Kidney tubule cell (primary cell): ENCODE measurements at regions not wholly inside any gene's neighbourhood (a gene's known extent, or its start where the extent isn't known, plus 50 kb on each side); places are given as distances from the start of the nearest gene placed in this dataset.
"Not testable (repeated sequence)": the region's sequence is repeated elsewhere in the genome, so short reads cannot be mapped to it uniquely, and the experiment has no call there.

Experiments used
- DNase-seq: peaks from one replicate; pipeline ENCODE4 v3.0.0-alpha.2; 2018; ENCODE audit warnings: low spot score

- DNase-seq, result no peak
Measured at GRCh38 chr10:44102726-44103255, 282.1 kb downstream of the CXCL12 start.

DNA sequence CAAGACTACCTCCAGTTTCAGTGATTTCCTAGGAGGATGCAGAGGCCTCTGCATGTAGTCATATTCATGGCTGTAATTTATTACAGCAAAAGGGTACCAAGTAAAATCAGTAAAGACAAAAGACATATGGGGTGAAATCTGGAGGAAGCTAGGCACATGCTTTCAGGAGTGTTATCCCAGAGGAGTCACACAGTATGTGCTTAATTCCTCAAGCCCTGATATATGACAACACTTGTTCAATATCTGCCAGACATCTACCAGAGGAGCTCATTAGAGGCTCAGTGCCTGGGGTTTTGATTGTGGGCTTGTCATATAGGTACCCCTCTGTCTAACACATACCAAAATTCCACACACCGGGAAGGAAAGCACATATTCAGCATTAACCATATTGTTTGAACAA, 283.8 kb downstream of the CXCL12 start:
- DNase-seq, result no peak

GRCh38 chr10:44099511-44099910, 285.4 kb downstream of the CXCL12 start:
- DNase-seq, result no peak

- DNase-seq, result not testable (repeated sequence)
Measured at GRCh38 chr10:44096217-44096616, 288.7 kb downstream of the CXCL12 start.

- no peak for DNase-seq
Measured at GRCh38 chr10:44089671-44090070, 295.2 kb downstream of the CXCL12 start.

DNA sequence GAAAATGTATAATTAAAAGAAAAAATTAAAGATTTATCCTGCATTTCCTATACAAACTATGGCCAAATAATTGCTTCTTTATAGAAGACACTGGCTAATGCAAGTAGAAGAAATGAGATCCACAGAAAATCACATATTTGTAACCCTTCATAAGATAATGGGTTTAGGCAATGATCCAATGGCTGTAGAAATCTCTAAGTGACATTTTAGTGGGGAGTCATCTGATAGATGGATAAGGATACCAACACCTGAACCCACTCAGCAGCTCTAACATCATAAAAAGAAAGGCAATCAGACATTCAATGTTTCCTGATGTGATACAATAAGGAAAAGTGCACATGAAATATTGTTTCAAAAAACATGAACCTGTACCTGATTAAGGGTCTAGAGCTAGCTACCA, 297.5 kb downstream of the CXCL12 start:
- no peak for DNase-seq

- no peak for DNase-seq
Measured at GRCh38 chr10:44083719-44084400, 301.0 kb downstream of the CXCL12 start.

GRCh38 chr10:44071479-44071878, 313.4 kb downstream of the CXCL12 start:
- DNase-seq, result no peak

DNA sequence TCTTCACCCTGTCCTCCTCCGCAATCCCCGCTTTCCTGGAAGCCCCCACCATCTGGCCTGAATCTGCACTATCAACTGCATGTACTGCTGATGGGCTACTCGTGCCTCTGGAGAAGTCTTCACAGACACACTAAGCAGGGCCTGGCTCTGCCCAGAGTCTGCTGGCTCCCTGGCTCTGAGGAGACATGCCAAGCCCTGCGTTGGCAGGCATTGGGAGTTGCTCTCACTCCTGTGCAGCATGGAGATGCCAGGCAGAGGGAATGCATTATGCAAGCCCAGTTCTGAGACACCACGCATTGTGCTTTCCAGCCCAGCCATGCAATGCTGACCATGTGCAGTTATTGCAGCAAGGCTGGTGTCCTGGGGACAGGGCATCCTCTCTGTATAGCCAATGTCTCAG, 314.6 kb downstream of the CXCL12 start:
- DNase-seq, result no peak

- DNase-seq, result no peak
Measured at GRCh38 chr10:44069573-44069972, 315.3 kb downstream of the CXCL12 start.

DNA sequence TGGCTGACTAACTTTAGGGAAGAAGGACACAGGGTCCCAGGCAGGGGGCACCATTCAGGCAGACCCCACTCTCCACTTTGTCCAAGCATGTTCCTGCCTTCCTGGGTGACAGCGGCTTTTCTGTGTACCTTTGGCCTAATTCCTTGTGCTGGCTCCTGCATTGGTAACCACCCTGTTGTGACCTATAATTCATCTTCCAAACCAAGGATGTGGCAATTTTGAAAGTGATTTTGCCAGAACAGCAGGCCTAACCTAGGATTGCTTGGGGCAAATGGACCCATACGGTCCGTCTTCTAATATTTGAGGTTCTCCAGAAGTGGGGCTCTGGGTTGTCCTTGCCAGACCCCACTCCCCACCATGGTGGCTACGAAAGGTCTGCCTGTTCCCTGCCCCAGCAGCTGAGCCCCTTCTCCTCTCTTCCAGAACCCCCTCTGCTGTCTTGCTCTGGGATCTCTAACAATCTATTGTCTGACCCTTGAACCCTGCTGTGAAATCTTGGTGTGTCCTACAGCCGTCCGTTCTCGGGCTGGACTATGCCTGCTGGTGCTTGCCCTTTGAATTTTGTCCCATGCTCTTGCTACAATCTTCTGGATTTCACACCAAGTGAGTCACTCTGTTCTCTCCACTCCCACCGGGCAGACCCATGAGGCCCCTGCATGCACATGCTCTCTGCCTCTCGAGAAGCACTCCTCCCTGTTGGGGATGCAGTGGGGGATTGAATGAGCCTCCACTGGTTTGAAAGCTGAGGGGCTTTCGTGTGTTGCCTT, 316.0 kb downstream of the CXCL12 start:
- no peak for DNase-seq

- DNase-seq, result no peak
Measured at GRCh38 chr10:44067432-44067831, 317.5 kb downstream of the CXCL12 start.

- no peak for DNase-seq
Measured at GRCh38 chr10:44066527-44067255, 318.2 kb downstream of the CXCL12 start.

DNA sequence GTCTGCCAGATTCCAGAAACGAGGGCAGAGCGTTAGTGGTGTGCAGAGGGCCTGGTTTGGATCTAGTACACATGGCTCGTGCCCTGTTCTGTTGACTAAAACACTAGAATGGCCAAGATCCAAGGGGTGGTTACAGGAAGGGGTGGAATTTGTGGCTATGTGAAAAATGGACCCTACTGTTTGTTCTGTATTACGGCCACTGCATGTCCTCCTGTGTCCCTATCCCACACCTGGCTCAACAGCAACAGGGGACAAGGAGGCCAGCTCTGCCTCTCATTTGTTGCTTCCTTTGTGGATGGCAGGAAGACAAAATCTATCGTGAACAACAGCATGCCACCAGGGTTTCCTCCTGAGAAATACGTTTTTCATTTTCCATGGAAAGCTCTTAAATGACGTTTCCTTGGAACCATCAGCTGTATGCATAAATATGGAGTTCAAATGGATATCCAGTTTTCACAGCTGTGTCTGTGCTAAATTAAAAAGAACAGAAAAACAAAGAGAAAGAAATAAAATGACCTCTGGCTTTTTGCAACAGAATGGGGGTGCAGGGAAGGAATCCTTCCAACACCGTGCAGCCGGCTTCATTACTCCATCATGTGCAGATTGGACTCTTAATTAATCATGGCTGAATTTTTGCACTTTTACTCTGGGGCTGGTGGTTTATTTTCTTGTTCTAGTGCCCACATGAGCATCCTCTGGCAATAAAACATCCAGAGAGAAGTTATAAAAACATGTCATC, 318.9 kb downstream of the CXCL12 start:
- DNase-seq, result no peak

DNA sequence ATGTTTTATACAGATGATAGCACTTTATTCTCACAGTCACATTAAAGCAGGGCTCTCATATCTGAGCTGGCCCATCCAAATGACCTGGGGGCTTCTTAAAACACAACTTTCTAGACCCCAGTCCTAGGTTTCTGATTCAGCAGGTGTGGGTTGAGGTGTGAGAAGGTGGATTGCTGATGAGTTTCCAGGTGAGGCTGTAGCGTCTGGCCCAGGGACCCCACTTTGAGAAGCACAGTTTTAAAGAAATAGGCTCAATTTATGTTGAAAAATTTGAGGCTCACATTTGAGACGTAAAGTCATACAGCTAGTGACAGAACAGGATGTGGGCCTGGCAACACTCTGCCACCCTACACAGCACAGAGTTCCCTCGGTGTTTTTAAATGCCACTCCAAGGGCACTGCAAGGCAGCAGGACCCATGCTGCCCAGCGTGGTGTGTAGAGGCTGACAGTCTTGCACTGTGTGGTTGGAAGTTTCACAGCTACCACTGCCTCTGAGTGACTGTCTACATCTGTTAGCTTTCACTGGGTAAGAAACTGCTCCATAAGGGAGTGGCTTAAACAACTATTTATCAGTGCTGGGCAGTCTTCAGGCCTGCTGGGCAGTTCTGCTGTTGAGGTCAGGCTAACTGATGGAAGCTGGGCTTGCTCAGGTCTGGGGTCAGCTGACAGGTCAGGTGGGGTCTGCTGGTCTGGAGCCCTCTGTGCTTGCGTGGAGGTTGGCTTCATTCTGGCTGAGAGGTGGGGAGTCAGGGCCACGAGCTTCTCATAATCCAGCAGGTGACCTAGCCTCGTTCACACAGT, 319.7 kb downstream of the CXCL12 start:
- DNase-seq, result no peak

- no peak for DNase-seq
Measured at GRCh38 chr10:44064317-44064716, 320.6 kb downstream of the CXCL12 start.

- DNase-seq, result no peak
Measured at GRCh38 chr10:44063686-44064085, 321.2 kb downstream of the CXCL12 start.

- no peak for DNase-seq
Measured at GRCh38 chr10:44060719-44061118, 324.2 kb downstream of the CXCL12 start.

DNA sequence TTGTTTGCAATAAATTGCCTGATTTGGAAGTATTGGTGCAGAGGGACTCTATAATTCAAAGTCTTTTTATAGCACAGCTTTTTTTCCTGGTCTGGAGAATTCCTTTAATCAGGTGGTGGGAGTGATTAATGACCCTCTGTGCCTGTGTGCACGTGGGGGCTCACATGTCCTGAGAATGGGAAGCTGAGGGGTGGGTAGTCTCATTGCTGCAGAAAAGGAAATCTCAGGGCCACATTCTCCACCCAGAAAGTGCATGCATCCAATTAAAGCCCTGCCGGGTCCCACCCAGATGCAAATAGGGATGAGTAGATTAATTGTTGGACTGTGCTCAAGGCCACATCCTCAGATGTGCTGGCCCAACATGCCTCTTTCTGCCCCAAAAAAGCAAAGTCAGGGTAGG, 324.7 kb downstream of the CXCL12 start:
- no peak for DNase-seq

- DNase-seq, result no peak
Measured at GRCh38 chr10:44058259-44058658, 326.6 kb downstream of the CXCL12 start.
